Ureter (tissue), 1 donor: ENCODE measurements at regions not wholly inside any gene's neighbourhood (a gene's known extent, or its start where the extent isn't known, plus 50 kb on each side); places are given as distances from the start of the nearest gene placed in this dataset.
A peak's percentile ranks its signal among the peaks of the same experiment; 100 is the strongest.

Experiments used
- DNase-seq: peaks from one replicate; pipeline ENCODE4 v3.0.0-alpha.2; 2020; ENCODE audit warnings: low spot score
- donor health status: DM: yes; HTN: yes; CAD: no.

- DNase-seq: no peak
These were observed 92.7 kb upstream of the RPL34 start for GRCh38 chr4:108527723-108528122.

- no peak for DNase-seq
These were observed 99.6 kb upstream of the RPL34 start for GRCh38 chr4:108520807-108521206.

GRCh38 chr4:108519911-108520601 is 100.3 kb upstream of the RPL34 start:
- no peak for DNase-seq

- DNase-seq: no peak
These were observed 101.1 kb upstream of the RPL34 start for GRCh38 chr4:108519208-108519833.

- peak; percentile 48 for DNase-seq
These were observed 107.5 kb upstream of the RPL34 start for GRCh38 chr4:108512615-108513505.

GRCh38 chr4:108511618-108512017 is 108.8 kb upstream of the RPL34 start:
- DNase-seq: no peak

- DNase-seq: no peak
These were observed 118.0 kb upstream of the RPL34 start for GRCh38 chr4:108502356-108502755.

- DNase-seq: no peak
These were observed 121.5 kb upstream of the RPL34 start for GRCh38 chr4:108498925-108499324.

- DNase-seq: no peak
These were observed 126.8 kb upstream of the RPL34 start for GRCh38 chr4:108493596-108493931.

GRCh38 chr4:108492816-108493595 is 127.4 kb upstream of the RPL34 start:
- DNase-seq: no peak

- no peak for DNase-seq
These were observed 131.5 kb upstream of the RPL34 start for GRCh38 chr4:108488865-108489264.

GRCh38 chr4:108486046-108486445 is 134.3 kb upstream of the RPL34 start:
- no peak for DNase-seq

- no peak for DNase-seq
These were observed 136.2 kb upstream of the RPL34 start for GRCh38 chr4:108484187-108484586.

GRCh38 chr4:108483650-108484049 is 136.7 kb upstream of the RPL34 start:
- DNase-seq: no peak

- no peak for DNase-seq
These were observed 137.3 kb upstream of the RPL34 start for GRCh38 chr4:108483079-108483478.

- DNase-seq: no peak
These were observed 139.5 kb upstream of the RPL34 start for GRCh38 chr4:108480881-108481280.

GRCh38 chr4:108477527-108478108 is 142.8 kb upstream of the RPL34 start:
- DNase-seq: no peak

- no peak for DNase-seq
These were observed 147.1 kb upstream of the RPL34 start for GRCh38 chr4:108473163-108473720.

- DNase-seq: no peak
These were observed 153.2 kb upstream of the RPL34 start for GRCh38 chr4:108466936-108467902.

GRCh38 chr4:108465886-108466500 is 154.4 kb upstream of the RPL34 start:
- DNase-seq: no peak
